BE2C (cell line): ENCODE measurements at regions not wholly inside any gene's neighbourhood (a gene's known extent, or its start where the extent isn't known, plus 50 kb on each side); places are given as distances from the start of the nearest gene placed in this dataset.

ENCODE experiments used
- DNase-seq: peaks from one replicate; pipeline ENCODE4 v3.0.0-alpha.2; 2020
- H3K27me3 ChIP-seq: fragments of 250-450 bp; sonication (Bioruptor Pico); 2 replicates; pipeline ENCODE4 v1.5.1; 2020; ENCODE audit warnings: mild to moderate bottlenecking
- H3K36me3 ChIP-seq: fragments of 250-450 bp; sonication (Bioruptor Pico); 2 replicates; pipeline ENCODE4 v1.5.1; 2020; ENCODE audit warnings: mild to moderate bottlenecking
- H3K4me1 ChIP-seq: fragments of 250-450 bp; sonication (Bioruptor Pico); 2 replicates; pipeline ENCODE4 v1.5.1; 2020
- H3K4me3 ChIP-seq: 2 replicates; pipeline ENCODE4 v1.5.1; 2011; ENCODE audit warnings: low read depth, low read length
- H3K9me3 ChIP-seq: fragments of 250-450 bp; sonication (Bioruptor Pico); 2 replicates; pipeline ENCODE4 v1.5.1; 2020
- TF ChIP-seq, protein P1 (sequence below): IDR thresholded peaks from 2 replicates; pipeline ENCODE4 v1.5.1; 2012; ENCODE audit warnings: mild to moderate bottlenecking, low read depth, low read length

DNA sequence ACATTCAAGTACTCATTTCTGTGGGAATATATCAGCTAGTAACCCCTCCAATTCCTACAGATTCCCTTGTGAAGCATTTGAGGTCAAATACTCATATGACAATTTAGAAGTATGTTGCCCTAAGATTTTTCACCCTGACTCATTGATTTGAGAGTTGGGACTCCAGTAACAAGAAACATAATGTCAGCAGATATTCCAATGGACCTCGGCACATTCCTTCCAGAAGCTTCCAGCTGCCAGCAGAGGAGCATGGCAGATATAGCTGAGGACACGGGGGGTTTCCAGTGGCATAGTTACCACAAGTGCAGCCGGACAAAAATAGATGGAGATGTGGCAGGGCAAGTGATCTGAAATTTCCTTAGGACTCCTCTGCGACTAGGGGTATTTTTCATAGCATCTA, 101.9 kb upstream of the ARHGAP28 start:
- Histone ChIP-seq H3K4me3 (no peak overlapping the region), H3K4me1 (no peaks in the 10 kb centered on the region), H3K9me3 (no peaks in the 10 kb centered on the region), H3K36me3 (no peaks in the 10 kb centered on the region), H3K27me3 (no peaks in the 10 kb centered on the region)
- TF ChIP-seq, protein P1, sequence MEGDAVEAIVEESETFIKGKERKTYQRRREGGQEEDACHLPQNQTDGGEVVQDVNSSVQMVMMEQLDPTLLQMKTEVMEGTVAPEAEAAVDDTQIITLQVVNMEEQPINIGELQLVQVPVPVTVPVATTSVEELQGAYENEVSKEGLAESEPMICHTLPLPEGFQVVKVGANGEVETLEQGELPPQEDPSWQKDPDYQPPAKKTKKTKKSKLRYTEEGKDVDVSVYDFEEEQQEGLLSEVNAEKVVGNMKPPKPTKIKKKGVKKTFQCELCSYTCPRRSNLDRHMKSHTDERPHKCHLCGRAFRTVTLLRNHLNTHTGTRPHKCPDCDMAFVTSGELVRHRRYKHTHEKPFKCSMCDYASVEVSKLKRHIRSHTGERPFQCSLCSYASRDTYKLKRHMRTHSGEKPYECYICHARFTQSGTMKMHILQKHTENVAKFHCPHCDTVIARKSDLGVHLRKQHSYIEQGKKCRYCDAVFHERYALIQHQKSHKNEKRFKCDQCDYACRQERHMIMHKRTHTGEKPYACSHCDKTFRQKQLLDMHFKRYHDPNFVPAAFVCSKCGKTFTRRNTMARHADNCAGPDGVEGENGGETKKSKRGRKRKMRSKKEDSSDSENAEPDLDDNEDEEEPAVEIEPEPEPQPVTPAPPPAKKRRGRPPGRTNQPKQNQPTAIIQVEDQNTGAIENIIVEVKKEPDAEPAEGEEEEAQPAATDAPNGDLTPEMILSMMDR = no peak
- no peak for DNase-seq

DNA sequence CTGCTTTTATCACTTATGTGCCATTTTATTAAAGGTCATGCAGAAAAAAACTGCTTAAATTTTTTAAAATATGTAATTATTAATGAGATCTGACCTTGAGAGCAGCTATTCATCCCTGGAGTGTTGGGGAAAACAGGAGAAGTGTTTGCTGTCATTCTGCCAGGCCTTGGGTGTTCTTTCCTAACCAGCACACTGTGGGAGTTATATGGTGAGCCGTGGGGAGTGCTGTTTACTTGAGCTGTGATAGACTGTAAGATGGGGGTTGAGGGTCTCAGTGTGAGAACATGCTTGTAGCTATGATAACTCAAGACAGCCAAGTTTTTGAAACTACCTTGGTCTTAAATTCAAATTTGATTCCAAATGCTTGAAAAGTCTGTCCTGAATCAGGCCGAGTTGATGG, 101.3 kb upstream of the ARHGAP28 start:
- DNase-seq = no peak
- H3K36me3 ChIP-seq = no peaks in the 10 kb centered on the region
- TF ChIP-seq, protein P1 = no peak
- no peak overlapping the region for H3K4me3 ChIP-seq
- no peaks in the 10 kb centered on the region for H3K9me3 ChIP-seq
- no peaks in the 10 kb centered on the region for H3K4me1 ChIP-seq
- H3K27me3 ChIP-seq = no peaks in the 10 kb centered on the region

DNA sequence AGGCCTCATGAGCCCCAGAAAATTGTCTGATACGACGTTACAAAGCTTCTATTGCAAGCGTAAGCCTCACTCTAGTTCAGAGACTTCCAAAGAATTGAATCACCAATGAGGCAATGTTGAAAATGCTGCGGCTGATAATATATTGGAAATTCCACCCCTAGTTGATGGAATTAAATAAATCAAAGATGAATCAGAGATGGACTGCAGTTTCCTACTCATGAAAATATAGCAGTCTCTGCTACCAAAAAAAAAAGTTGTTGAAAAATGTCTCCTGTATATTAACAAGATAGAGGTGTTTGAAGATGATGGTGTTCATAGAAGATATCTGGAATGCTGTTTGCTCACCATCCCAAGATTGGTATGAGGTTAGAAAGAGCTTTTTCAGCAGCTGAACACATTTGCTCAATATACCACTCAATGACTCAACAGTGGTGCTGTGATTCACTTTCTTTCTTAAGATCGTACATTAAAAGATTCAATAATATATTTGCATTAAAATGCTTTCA, 99.8 kb upstream of the ARHGAP28 start:
- Histone ChIP-seq H3K9me3 (no peaks in the 10 kb centered on the region), H3K4me3 (no peak overlapping the region), H3K36me3 (no peaks in the 10 kb centered on the region), H3K27me3 (no peaks in the 10 kb centered on the region), H3K4me1 (no peaks in the 10 kb centered on the region)
- TF ChIP-seq, protein P1 = no peak
- DNase-seq = no peak

DNA sequence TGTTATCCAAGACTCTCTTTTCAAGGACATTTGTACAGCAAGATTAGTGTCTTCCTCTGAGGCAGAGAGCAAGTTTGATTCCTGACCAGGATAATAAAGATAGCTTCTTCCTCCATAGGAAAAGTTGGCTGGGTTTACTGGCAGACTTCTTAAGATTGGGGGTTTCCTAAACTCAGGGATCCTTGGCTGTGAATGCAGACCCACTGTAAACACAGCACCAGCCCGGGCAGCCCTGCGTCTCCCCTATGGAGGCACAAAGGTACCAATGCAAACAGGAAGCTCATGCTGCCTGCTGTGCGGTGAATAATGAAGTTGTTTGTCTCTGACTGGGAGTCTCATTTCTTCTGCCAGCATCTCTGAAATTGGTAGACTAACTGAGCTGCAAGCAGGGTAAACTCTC, 96.2 kb upstream of the ARHGAP28 start:
- TF ChIP-seq, protein P1 = no peak
- no peaks in the 10 kb centered on the region for H3K36me3 ChIP-seq
- no peaks in the 10 kb centered on the region for H3K27me3 ChIP-seq
- no peak for DNase-seq
- H3K4me1 ChIP-seq = no peaks in the 10 kb centered on the region
- H3K9me3 ChIP-seq = no peaks in the 10 kb centered on the region
- no peak overlapping the region for H3K4me3 ChIP-seq

DNA sequence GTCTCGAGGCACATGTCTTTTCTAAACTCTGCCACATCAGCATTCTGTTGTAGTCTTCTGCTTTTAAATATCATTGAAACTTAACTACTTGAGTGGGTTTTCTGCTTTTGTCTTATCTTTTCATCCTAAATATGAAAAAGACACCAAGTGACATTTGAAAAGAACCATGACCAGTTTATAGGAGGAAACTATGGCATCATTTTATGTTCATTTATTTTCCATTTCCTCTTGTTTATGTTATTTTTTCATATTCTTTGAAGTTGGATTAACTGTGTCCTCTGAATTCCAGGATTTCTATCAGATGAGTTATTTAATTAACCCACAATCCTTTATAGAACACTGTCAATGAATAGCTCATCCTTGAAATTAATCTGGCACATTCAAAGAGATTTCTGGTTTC, 93.4 kb upstream of the ARHGAP28 start:
- no peaks in the 10 kb centered on the region for H3K4me1 ChIP-seq
- no peak overlapping the region for H3K4me3 ChIP-seq
- TF ChIP-seq, protein P1 = no peak
- H3K9me3 ChIP-seq = no peaks in the 10 kb centered on the region
- no peaks in the 10 kb centered on the region for H3K36me3 ChIP-seq
- H3K27me3 ChIP-seq = no peaks in the 10 kb centered on the region
- no peak for DNase-seq

DNA sequence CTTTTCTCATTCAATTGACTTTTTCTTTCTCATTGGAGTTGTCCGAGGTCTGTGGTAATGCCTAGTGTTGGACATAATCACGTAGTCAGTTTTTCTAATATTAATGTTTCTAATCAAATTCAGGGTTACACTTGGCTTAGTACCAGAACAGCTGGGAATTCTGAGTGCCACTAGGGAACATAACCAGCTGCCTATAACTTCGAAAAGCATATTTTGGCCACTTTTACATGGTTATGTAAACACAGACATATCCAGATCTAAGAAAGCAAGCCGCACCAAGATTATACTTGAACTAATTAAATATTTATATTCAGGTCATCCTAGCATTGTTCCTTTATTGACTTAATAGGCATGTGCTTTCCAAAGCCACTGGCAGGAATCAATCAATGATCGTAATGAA, 91.1 kb upstream of the ARHGAP28 start:
- Histone ChIP-seq H3K4me3 (no peak overlapping the region), H3K9me3 (no peaks in the 10 kb centered on the region), H3K36me3 (no peaks in the 10 kb centered on the region), H3K4me1 (no peaks in the 10 kb centered on the region), H3K27me3 (no peaks in the 10 kb centered on the region)
- DNase-seq = no peak
- TF ChIP-seq, protein P1 = no peak
